HPDE6-E6E7 (cell line): ENCODE measurements at regions not wholly inside any gene's neighbourhood (a gene's known extent, or its start where the extent isn't known, plus 50 kb on each side); places are given as distances from the start of the nearest gene placed in this dataset.
"Not testable (repeated sequence)": the region's sequence is repeated elsewhere in the genome, so short reads cannot be mapped to it uniquely, and the experiment has no call there.

Source experiments
- DNase-seq: peaks from one replicate; pipeline ENCODE4 v3.0.0; 2011; ENCODE audit warnings: missing footprints; ENCODE audit errors: extremely low spot score

- no peak for DNase-seq
Measured at GRCh38 chr12:83473408-83474095, 786.8 kb downstream of the TMTC2 start.

- no peak for DNase-seq
Measured at GRCh38 chr12:83472772-83473171, 786.1 kb downstream of the TMTC2 start.

GRCh38 chr12:83472350-83472749 lies 785.6 kb downstream of the TMTC2 start:
- no peak for DNase-seq

- DNase-seq, result no peak
Measured at GRCh38 chr12:83471341-83471740, 784.6 kb downstream of the TMTC2 start.

- DNase-seq, result no peak
Measured at GRCh38 chr12:83470749-83471148, 784.0 kb downstream of the TMTC2 start.

GRCh38 chr12:83468988-83469908 lies 782.5 kb downstream of the TMTC2 start:
- no peak for DNase-seq

- DNase-seq, result no peak
Measured at GRCh38 chr12:83465632-83466031, 778.9 kb downstream of the TMTC2 start.

- DNase-seq, result no peak
Measured at GRCh38 chr12:83462419-83462818, 775.7 kb downstream of the TMTC2 start.

- no peak for DNase-seq
Measured at GRCh38 chr12:83461336-83461935, 774.7 kb downstream of the TMTC2 start.

- no peak for DNase-seq
Measured at GRCh38 chr12:83451189-83451588, 764.5 kb downstream of the TMTC2 start.

- DNase-seq, result no peak
Measured at GRCh38 chr12:83434600-83434999, 747.9 kb downstream of the TMTC2 start.

- no peak for DNase-seq
Measured at GRCh38 chr12:83432176-83432719, 745.5 kb downstream of the TMTC2 start.

GRCh38 chr12:83427586-83428136 lies 741.0 kb downstream of the TMTC2 start:
- DNase-seq, result not testable (repeated sequence)

GRCh38 chr12:83414981-83415380 lies 728.3 kb downstream of the TMTC2 start:
- no peak for DNase-seq

GRCh38 chr12:83408851-83409250 lies 722.1 kb downstream of the TMTC2 start:
- DNase-seq, result no peak

GRCh38 chr12:83408146-83408545 lies 721.4 kb downstream of the TMTC2 start:
- no peak for DNase-seq

- no peak for DNase-seq
Measured at GRCh38 chr12:83404521-83404920, 717.8 kb downstream of the TMTC2 start.

GRCh38 chr12:83390186-83390585 lies 703.5 kb downstream of the TMTC2 start:
- DNase-seq, result no peak

- peak; percentile 5 for DNase-seq
Measured at GRCh38 chr12:83389237-83389996, 702.7 kb downstream of the TMTC2 start.

- no peak for DNase-seq
Measured at GRCh38 chr12:83388551-83388950, 701.8 kb downstream of the TMTC2 start.
